C1 segment of cervical spinal cord (tissue), 14 donors: ENCODE measurements at regions not wholly inside any gene's neighbourhood (a gene's known extent, or its start where the extent isn't known, plus 50 kb on each side); places are given as distances from the start of the nearest gene placed in this dataset.

Experiments used
- DNase-seq, 14 donors: peaks; one replicate each; lab custom pipeline; 2025; lab: John Stamatoyannopoulos, UW

DNA sequence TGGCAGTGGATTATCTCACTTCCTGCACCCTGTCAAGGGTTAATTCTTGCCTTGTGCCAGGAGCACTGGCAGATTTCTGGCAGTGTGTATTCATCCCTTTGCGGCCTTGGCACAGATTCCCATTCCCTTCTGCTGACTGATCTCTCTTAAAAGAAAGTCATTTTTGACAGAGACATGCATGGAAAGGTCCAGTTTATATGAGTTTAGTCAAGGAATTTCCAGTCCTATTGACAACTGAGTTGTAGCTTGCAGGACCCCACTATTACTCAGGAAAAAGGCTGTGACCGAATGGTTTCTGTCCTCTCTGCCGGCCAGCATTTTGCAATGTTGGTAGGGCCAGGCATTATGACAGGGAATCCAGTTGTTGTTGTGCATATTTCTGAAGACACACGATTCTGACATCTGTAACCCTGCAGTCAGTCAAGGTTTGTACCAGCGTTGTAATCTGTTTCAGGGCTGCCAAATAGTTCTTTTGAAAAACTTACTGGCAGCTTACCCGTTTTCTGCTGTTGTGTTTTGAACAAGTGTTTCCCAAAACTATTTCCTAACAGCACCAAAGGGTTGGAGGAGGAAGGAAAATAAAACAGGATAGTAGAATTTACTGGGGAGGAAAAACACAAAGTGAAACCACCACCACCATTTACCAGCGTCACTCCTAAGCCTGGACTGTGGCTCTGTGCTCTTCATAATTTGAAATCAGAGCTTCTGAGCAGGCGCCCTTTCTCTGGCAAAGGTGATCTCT, 243.4 kb upstream of the KLF4 start:
- peak in 2 of 14 donors; percentile 12 to 17 for DNase-seq

DNA sequence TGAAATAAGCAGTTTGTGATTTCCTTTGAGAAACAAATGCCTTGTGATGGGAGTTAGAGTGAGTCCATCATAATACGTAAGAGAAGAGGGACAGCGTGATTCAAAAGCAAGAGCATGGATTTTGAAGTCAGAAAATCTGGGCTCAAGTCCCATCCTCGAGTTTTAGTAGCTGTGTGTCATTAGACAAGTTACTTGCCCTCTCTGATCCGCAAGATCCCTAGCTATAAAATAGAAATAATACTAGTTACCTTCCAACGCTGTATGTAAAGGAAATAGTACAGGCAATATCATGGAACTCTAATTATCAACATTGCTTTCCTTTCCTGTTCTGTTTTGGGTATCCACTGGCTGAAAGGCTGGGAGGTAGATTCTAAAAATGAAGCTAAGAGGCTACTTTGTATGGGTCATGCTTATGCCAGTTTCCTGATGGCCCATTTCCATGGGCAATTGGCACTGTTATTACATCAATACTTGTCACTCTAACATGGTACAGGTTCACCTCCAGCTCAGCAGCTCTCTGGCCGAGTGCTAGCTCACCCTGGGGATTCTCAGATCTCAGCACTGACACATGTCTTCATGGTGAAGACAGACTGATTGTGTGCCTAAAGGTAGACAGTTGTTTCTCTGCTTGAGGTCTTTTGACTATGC, 241.7 kb upstream of the KLF4 start:
- DNase-seq, result no peak

DNA sequence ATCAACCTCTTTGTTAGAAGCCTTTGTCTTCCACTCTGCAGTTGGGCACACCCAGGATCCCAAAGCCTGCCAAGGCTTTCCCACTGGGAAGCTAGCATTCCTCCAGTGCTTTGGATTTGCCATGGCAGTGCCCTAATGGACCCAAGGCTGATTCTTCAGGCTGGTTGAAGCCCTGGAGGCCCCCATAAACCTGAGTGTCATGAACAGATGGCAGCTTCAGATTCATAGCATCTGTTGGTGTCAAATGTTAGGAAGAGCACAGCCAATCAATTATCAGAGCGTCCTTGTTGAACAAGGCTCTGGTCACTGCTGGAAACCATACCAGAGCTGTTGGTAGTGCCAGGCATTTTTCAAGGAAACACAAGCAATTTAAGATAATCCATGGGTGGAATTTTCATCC, 241.1 kb upstream of the KLF4 start:
- DNase-seq, result peak in 1 of 14 donors; percentile 42

DNA sequence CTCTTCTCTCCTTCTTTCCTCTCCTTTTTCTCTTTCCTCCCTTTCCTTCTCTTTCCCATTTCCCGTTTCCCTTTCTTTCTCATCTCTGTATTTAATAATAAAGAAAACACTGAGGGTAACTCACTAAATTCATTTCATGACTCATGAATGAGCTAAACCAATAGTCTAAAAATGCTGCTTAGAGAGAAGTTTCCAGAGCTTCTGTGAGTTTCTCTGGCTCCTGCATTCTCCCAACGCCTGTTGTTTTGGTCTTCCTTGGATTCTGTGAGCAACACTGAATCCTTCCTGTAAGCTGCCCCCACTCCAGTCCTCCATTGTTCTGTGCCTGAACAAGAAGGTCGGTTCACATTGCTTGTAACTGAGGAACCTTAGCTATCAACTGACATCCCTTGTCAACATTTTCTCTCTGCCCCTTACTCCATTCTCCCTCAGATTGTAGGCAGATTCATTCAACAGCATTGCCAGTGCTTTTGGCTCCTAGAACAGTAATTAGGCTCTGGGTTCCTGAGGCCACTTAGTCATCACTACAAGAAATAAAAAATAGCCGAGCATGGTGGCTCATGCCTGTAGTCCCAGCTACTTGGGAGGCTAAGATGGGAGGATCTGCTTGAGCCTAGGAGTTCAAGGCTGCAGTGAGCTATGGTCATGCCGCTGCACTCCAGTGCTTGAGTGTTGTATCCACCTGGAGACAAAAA, 237.7 kb upstream of the KLF4 start:
- no peak for DNase-seq

DNA sequence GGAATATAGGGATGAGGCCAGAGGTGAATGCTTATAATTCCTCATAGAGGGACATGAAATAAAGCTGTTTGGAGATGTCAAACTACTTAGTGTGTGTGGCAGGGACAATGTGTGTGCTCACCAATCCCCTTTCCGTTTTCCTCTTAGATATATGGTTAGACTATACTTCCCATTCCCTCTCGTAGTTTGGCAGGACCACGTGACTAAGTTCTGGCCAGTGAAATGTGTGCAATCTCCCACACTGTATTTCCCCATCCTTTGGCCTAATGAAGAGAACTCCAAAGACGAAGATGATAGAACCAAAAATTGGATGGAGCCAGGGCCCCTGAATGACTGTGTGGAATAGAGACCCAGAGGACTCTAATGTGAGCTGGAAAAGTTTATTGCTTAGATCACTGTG, 233.4 kb upstream of the KLF4 start:
- DNase-seq, result no peak

DNA sequence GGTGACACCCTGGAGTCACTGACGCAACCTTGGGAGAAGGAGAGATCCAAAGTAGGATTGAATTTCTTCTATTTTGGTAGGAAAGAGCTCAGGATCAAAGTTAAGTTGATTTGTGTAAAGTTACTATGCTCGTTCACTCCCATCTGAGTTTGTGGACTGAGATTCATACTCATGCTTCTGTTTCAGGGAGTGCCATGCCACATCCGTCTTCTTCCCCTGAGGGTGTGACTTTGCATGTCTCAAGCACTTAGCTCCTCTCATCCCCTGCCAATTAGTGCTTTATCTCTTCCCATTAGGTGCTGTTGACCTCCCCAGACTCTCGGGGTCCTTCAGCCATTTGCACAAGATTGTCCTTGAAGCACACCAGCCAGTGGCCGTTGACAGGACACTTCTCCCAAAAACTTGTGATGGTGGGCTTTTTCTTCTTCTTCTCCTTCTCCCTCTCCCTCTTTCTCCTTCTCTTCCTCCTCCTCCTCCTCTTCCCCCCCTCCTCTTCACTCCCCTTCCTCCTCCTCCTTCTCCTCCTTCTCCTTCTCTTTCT, 232.2 kb upstream of the KLF4 start:
- DNase-seq, result no peak

DNA sequence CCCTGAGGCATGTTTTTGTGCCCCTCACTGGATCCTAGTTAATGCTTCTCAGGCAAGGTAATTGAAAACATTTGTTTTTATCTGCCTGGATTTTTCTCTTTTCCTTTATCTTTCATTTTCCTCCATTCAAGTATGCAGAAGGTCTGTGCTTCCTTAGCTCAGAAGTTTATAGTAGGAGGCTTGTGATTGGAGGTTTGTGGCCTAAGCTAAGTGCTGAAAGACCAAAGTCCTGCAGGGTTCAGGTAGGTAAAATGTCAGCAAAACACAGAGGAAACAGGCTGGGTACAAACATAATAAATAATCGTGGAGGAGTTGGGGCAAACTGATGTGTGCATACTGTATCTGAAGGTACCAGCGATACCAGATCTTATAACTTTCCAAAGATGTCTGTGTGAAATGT, 230.9 kb upstream of the KLF4 start:
- no peak for DNase-seq

DNA sequence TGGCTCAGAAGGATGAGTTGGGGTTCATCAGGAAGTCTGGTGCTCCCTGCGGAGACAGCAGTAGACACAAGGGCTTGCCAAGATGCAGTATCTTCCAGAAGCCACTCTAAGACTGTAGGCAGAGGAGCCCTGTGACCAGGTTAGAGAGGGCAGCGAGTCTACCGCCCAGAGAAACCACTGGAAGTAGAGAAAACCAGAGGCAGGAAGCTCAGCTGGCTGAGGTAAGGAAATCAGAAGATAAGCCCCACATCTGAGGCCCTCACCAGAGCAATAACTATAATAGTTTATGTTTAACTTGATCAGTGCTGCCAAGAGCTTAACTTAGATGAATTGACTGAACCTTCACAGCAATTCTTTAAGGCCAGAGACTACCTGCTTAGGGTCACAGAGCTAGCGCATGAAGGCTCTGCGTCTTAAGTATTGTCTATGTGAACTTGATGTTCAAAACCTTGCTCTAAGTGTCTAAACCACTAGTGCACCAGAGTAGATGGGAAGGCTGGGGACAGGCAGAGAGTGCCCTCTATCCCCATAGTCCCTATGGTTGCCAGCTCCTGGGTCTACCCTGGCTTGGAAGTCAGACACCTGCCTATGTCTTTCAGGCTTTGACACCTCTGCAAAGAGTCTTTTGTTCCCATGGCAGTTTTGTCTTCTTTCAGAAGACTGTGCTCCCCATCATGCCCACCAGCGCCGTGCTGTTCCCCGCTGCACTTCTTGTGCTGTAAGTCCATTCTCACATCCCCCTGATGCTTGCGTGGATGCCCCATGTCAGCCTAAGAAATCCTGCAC, 228.2 kb upstream of the KLF4 start:
- no peak for DNase-seq

DNA sequence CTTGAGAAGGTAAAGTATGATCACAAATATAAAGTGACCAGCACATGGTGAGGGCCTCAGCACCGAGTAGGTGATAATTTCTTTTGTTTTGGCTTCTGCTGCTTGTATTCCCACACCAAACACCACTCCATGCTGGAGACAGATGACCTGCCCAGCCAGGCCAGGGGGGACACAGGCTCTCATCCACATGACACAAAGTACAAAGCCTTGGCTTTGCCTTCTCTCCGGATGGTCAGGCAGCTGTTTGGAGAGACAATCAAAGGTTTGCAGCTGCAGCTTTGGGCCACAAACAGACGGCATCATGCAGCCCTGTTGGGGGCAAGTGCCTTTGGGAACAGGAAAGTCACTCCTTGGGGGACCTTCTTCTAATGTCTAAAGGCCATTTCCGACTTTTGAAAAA, 226.2 kb upstream of the KLF4 start:
- DNase-seq, result no peak

DNA sequence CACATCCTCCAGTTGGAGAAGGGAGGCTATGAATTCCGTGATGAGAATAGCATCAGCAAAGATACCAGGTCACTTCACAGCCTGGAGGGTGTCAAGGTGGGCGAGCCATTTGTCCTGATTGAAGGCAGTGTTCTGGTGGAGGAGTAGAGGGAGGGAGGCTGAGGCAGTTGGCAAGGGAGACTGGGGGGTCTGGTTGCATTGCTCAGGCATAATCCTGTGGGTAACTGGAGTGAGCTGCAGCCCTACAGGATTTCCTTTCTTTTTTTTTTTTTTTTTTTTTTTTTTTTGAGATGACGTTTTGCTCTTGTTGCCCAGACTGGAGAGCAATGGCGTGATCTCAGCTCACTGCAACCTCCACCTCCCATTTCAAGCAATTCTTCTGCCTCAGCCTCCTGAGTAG, 223.9 kb upstream of the KLF4 start:
- DNase-seq, result no peak

DNA sequence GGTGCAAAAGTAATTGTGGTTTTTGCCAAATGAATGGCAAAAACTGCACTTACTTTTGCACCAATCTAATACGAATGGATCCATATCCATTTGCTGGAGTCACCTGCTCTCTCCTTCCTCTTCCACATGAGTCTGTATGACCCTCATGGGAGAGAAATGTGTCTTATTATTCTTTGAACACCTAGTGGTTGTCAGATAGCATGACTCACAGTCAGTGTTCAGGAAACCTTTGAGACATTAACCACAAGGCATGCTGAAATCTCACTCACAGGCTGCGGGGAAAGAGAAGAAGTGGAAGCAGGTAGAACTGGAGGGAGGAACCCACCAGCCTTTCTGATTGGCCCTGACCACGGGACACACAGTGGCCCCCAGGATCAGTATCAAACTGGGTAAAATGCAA, 222.8 kb upstream of the KLF4 start:
- DNase-seq, result no peak

DNA sequence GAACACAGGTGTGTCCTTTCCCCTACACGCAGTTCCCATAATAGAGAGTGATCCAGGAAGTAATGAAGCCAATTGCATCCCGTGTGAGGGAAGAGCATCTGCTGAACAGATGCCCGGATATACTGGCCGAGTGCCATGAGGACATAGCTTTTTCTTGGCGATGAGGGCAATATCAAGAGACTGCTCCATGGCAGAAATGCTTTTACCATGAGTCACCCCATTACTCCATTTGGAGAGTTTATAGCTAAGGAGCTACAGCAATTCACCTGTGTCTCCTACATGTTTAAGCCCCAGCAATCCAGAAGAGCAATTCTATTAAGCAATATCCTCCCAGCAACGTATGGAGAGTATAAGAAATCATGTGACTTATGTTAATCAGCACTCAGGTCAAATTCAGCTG, 222.0 kb upstream of the KLF4 start:
- peak in 1 of 14 donors; percentile 72 for DNase-seq

DNA sequence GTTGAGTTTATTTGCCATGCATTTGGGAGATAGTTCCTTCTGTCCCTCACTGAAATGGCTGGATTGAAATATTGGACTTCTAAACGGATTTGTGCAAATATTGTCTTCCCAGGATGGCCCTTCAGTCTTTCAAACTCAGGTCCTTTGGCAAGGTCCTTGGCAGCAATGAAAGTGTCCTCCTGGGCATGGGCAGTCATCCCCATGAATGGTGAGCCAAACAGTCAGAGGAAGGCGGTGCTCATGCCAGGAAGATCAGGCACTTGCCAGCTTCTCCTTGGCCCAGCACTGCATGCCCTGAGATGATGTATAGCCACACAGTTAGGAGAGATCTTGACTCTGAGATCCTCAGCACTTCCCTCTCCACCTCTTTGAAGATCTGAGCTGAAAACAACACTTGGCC, 221.4 kb upstream of the KLF4 start:
- peak in 3 of 14 donors; percentile 13 to 89 (median 29) for DNase-seq

DNA sequence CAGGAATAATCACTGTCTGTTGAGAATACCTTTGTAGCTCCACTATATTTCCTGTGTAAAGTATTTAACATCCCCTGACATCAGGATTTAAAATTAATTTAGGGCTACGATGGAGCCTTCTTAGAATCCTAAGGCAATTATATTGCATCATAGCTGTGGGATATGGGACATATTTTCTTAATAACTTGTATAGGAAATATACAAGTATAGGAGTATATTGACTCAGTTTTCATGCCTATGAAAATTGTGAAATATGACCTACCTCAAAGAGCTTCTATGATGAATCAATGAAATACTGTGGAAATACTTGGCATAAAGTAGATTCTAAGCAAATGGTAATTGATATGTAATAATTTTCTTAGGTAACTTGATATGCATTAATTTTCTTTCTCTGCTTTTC, 221.0 kb upstream of the KLF4 start:
- no peak for DNase-seq

DNA sequence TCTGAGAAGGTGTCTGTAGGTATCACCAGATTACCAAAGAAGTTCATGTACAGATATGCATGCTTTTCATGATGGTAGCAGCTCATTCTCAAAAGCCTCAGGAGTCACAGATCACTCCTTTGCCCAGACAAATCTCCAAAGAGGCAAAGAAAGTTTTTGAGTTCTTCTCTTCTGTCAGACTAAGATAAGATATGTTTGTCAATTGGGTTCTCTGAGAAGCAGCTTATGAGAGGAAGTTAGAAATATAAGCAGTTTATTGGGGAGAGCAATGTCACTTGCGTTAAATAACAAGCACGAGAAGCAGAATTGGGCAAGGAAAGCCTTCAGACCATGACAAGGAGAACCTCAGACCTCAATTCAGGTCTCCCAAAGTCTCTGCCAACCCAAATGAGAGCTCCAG, 219.2 kb upstream of the KLF4 start:
- DNase-seq, result no peak

DNA sequence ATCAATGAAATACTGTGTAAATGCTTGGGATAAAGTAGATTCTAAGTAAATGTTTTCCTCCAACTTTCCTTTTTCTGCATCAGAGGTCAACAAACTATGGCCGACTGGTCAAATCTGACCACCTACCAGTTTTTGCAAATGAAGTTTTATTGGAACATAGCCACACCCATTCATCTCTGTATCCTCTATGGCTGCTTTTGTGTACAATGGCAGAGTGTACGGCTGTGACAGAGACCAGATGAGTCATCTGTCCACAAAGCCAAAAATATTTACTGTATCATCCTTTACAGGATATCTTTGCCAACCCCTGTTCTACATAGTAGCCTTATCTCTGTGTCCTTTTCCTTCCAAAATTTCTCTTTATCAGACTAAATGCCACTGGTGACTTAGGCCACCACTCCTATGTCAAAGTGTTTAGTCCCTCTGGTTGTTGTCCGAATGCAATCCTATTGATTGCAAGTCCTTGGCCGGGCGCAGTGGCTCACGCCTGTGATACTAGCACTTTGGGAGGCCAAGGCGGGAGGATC, 218.4 kb upstream of the KLF4 start:
- no peak for DNase-seq

DNA sequence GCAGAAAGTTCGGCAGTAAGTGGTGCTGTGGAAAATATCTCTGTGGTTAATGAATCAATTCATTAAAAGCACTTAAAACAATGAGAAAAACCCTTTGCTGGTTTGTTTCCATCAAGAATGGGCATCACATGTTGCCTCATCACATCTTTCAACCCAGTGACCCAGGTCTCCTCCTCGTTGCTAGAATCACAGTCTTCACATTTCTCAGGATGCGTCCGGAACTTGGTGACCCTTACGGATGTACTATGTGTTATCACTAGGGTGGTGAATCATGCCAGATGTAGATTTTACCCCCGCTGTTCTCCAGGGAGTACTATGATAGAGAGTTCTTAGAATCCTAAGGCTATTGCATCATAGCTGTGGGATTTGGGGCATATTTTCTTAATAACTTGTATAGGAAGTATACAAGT, 217.9 kb upstream of the KLF4 start:
- no peak for DNase-seq

DNA sequence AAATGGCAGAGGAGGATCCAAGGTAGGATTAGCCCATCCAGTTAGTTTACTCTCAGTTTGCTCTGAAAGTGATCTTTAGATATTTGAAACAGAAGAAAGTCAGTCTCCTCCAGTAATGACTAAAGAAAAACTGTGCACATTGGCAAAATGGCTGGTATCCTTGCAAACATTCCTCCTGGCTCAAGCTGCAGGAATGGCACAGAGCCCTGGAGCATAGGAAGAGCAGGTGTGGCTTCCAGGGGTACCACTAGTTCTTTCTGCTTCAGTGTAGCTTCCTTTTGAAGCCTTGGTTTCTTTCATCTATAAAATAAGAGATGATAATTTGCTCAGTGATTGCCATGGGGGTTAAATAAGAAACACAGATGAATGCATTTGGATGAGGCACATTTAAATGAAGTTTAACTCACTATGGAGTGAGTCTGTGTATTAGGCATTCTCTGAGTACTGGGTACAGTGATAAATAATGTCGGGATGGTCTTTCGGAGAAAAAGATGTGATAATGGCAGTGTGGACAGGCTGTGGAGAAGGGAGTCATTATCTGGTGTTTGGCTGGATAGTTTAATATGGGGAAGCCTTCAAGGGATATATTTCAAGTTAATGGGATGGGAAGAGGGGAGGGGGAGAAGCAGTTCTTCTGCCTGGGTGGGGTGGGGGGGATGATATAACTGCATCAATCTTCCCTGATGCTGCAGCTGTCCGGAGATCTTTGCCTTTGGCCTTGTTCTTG, 217.3 kb upstream of the KLF4 start:
- DNase-seq, result peak in 1 of 14 donors; percentile 18

DNA sequence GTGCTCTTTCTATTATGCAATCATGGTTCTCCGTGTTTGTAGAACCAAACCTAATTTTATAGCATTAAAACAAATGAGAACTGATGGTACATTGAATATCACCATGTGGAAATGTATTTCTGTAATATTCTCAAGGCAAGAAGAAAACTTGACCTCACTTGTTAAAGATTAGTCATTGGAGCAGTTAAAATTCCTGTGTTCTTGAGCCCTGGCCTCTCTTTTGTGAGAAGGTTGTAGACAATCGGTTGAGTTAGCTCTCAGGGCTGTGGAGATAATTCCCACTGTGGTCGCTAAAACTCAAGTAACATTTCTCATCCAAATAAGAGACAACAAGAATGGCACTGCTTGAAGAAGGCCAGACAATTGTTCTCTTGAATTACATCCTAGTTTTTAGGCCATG, 216.0 kb upstream of the KLF4 start:
- DNase-seq, result no peak

DNA sequence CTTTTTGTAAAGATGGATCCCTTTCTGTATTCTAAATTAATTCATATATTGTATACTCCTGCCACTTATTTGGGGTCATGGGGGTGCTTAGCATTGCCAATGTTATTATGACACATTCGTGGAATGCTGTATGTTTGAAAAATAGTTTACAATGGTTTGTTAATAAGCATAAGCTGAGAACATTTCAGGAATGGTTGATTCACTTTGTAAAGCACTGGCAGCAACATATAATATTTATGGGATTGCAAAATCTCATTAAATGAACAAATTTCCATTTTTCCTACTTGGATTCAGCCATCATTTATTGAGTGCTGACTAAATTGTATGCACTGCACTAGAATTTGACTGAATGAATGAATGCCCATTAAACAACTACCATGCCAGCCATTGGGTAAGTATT, 215.2 kb upstream of the KLF4 start:
- DNase-seq, result no peak

DNA sequence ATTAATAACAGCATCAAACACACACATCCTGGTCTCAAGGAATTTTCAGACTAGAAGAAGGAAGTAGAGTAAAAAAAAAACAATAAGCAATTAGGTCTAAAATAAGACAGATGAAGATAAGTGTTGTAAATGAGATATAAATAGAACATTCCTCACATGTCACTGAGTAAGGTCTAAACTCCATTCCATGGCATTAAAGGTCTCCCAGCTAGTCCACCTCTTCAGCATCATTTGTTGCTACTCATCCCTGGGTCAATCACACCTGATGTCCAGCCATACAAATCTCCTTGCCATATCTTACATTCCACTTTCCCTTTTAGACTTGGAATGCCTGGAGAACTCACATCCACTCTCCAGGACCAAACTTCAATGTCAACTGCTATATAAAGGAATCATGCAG, 214.1 kb upstream of the KLF4 start:
- DNase-seq, result no peak
